ENCODE measurements at regions not wholly inside any gene's neighbourhood (a gene's known extent, or its start where the extent isn't known, plus 50 kb on each side); places are given as distances from the start of the nearest gene placed in this dataset.

DNA sequence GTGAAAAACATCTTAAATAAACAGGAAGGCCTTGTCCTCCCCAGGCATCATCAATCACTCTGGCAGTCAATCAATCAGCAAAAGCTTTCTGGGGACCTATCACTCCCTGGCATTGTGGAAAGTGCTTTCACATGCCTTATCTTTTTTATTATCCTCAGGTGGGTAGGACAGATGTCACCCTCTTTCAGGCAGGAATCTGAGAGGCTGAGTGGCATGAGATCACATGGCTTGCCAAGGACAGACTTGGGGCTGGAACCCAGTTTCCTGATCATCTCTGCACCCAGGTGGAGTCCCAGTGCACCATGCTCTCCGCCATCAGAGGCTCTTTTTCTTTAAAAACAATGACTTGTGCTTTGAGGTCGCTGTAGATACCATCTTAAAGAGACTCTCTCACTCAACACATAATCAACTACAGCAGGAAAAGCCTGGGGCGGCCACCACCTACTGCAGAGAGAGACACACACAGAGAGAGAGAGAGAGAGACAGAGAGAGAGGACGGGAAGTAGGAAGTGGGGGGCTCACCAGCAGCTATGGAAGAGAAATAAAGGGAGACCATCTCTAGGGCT lies 282.7 kb downstream of the PTTG2 start (continued):
- TF ChIP-seq FOXM1 (IDR thresholded peaks at IDR 0.05; ENCODE audit: low read depth) (0 out of 2 replicates have a peak, but pooled peaks have one; percentile 45), FOXM1 (CRISPR knock-in tag; IDR thresholded peaks at IDR 0.05; ENCODE audit: low read depth) (no peak), MEF2A (IDR thresholded peaks at IDR 0.05; ENCODE audit: control insufficient read depth, low read depth, low read length) (no peak), ZNF766 (CRISPR knock-in tag; conservative IDR thresholded peaks at IDR 0.05) (0 out of 2 replicates have a peak, but pooled peaks have one; percentile 9), MYC (IDR thresholded peaks at IDR 0.05; ENCODE audit: low read depth, low read length) (peak; percentile 64; the same call in 1 of the 2 replicates), MYC (CRISPR knock-in tag; IDR thresholded peaks at IDR 0.05; ENCODE audit: borderline replicate concordance, low read depth) (no peak), DMBX1 (CRISPR knock-in tag; IDR thresholded peaks at IDR 0.05; ENCODE audit: borderline replicate concordance) (no peak; the same call in 1 of the 2 replicates), EWSR1 (IDR thresholded peaks at IDR 0.05; ENCODE audit: borderline replicate concordance, low read depth, partially characterized antibody) (no peak), ZKSCAN8 (CRISPR knock-in tag; IDR thresholded peaks at IDR 0.05) (peak; percentile 47; the same call in 1 of the 2 replicates), L3MBTL2 (IDR thresholded peaks at IDR 0.05) (peak; percentile 48), ZNF589 (CRISPR knock-in tag; IDR thresholded peaks at IDR 0.05; ENCODE audit: low read depth) (0 out of 2 replicates have a peak, but pooled peaks have one; percentile 47), ZNF436 (CRISPR knock-in tag; IDR thresholded peaks at IDR 0.05) (no peak), RFX1 (IDR thresholded peaks at IDR 0.05) (peak; percentile 22; the same call in 1 of the 2 replicates), RBM39 (optimal IDR thresholded peaks at IDR 0.05; ENCODE audit: low read depth, low read length) (no peak), TAF9B (IDR thresholded peaks at IDR 0.05; ENCODE audit: partially characterized antibody) (peak; percentile 51), POLR2H (tag; IDR thresholded peaks at IDR 0.05; ENCODE audit: low read depth) (no peak), CHD4 (IDR thresholded peaks at IDR 0.05; ENCODE audit: insufficient read depth, insufficient replicate concordance, low read depth, low read length, poor library complexity, severe bottlenecking) (no peak), SRSF7 (optimal IDR thresholded peaks at IDR 0.05; ENCODE audit: low read depth, low read length) (no peak), NR1H2 (CRISPR knock-in tag; IDR thresholded peaks at IDR 0.05) (no peak), ELF2 (CRISPR knock-in tag; IDR thresholded peaks at IDR 0.05) (0 out of 2 replicates have a peak, but pooled peaks have one; percentile 17)
- TF ChIP-seq, protein P1, sequence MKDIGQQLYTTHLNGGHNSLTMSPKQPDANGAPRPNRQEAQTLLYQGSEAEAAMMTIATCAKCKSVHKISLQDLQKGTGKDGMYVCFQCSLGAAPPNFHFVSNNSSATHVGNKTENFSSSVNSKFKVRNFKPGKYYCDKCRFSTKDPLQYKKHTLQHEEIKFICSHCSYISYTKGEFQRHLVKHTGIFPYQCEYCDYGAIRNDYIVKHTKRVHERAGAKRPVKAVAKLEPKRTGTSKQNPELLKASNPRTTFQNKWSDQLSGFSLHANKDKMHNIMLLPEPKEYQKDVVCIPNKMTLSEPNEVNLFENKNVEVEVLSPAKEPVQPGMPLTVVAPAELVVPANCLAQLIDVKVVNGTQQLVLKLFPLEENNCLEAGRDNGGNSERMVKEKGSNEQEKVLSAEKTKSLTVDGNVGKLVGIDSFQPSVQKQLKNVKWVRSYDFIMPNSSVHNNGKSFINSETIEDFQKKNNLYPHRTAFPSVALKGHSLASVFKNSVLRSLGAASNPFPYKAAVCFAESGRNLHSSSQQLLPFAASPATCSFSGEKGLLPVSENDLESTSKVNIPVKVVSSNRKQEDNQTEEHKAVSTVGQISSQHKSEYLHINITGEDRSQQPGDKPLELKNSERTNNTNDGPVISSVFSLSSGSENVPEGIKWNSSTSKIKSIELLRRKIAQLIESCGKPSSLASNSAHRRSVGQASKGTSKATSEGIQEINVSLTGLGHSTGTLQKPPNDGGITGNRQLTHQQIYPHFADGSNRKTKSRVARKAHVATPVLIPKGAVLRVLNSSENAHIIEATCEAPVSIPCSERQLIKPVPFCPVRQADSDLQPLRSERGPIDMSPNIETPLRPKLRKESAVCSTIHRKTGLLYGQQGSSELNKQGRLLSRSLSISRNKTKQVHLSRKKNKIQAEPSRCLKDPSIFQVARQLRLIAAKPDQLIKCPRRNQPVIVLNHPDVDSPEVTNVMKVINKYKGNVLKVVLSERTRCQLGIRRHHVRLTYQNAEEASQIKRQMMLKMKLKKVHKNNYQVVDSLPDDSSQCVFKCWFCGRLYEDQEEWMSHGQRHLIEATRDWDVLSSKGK (CRISPR knock-in tag; IDR thresholded peaks at IDR 0.05), result no peak
- TF ChIP-seq, protein P2, sequence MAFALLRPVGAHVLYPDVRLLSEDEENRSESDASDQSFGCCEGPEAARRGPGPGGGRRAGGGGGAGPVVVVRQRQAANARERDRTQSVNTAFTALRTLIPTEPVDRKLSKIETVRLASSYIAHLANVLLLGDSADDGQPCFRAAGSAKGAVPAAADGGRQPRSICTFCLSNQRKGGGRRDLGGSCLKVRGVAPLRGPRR (CRISPR knock-in tag; IDR thresholded peaks at IDR 0.05), result no peak
- TF ChIP-seq, protein P3, sequence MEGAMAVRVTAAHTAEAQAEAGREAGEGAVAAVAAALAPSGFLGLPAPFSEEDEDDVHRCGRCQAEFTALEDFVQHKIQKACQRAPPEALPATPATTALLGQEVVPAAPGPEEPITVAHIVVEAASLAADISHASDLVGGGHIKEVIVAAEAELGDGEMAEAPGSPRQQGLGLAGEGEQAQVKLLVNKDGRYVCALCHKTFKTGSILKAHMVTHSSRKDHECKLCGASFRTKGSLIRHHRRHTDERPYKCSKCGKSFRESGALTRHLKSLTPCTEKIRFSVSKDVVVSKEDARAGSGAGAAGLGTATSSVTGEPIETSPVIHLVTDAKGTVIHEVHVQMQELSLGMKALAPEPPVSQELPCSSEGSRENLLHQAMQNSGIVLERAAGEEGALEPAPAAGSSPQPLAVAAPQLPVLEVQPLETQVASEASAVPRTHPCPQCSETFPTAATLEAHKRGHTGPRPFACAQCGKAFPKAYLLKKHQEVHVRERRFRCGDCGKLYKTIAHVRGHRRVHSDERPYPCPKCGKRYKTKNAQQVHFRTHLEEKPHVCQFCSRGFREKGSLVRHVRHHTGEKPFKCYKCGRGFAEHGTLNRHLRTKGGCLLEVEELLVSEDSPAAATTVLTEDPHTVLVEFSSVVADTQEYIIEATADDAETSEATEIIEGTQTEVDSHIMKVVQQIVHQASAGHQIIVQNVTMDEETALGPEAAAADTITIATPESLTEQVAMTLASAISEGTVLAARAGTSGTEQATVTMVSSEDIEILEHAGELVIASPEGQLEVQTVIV (CRISPR knock-in tag; IDR thresholded peaks at IDR 0.05; ENCODE audit: borderline replicate concordance), result no peak

Data from K562 (cell line).